Activated naive CD8-positive, alpha-beta T cell (primary cell): ENCODE measurements at regions not wholly inside any gene's neighbourhood (a gene's known extent, or its start where the extent isn't known, plus 50 kb on each side); places are given as distances from the start of the nearest gene placed in this dataset.

Source experiments
- H3K27ac Mint-ChIP-seq: one replicate; pipeline ENCODE4 v1.8.0; 2021; ENCODE audit warnings: mixed read lengths
- H3K27me3 Mint-ChIP-seq: one replicate; pipeline ENCODE4 v1.8.0; 2021; ENCODE audit warnings: mixed read lengths
- H3K36me3 Mint-ChIP-seq: one replicate; pipeline ENCODE4 v1.8.0; 2021; ENCODE audit warnings: mixed read lengths
- H3K4me1 Mint-ChIP-seq: one replicate; pipeline ENCODE4 v1.8.0; 2021; ENCODE audit warnings: low read depth, mixed read lengths
- H3K4me3 Mint-ChIP-seq: one replicate; pipeline ENCODE4 v1.8.0; 2021; ENCODE audit warnings: mild to moderate bottlenecking, mixed read lengths
- H3K9me3 Mint-ChIP-seq: one replicate; pipeline ENCODE4 v1.8.0; 2021; ENCODE audit warnings: low read depth, mixed read lengths

DNA sequence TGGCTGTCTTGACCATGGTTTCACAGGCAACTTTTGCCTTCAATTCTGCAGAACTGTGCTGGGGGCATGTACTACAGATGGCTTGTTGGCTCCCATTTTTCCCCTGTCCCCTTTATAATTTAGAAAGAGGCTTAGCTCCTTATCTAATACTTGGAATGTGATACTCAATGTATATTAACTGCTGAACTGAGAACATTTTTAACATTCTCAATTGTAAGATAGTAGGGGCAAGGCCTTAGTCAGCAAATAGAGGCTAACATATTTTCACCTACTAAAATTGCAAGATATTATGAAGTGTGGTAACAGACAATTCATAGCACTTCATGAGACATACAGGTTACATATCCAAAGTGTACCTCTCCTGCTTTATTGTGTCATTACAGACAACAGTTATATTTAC lies 118.1 kb upstream of the ZNF366 start:
- H3K9me3 Mint-ChIP-seq, result no peaks in the 10 kb centered on the region
- no peaks in the 10 kb centered on the region for H3K4me1 Mint-ChIP-seq
- no peak overlapping the region for H3K27ac Mint-ChIP-seq
- peaks cover 3% of the 10 kb centered on the region for H3K27me3 Mint-ChIP-seq
- H3K36me3 Mint-ChIP-seq, result no peaks in the 10 kb centered on the region
- no peak overlapping the region for H3K4me3 Mint-ChIP-seq

DNA sequence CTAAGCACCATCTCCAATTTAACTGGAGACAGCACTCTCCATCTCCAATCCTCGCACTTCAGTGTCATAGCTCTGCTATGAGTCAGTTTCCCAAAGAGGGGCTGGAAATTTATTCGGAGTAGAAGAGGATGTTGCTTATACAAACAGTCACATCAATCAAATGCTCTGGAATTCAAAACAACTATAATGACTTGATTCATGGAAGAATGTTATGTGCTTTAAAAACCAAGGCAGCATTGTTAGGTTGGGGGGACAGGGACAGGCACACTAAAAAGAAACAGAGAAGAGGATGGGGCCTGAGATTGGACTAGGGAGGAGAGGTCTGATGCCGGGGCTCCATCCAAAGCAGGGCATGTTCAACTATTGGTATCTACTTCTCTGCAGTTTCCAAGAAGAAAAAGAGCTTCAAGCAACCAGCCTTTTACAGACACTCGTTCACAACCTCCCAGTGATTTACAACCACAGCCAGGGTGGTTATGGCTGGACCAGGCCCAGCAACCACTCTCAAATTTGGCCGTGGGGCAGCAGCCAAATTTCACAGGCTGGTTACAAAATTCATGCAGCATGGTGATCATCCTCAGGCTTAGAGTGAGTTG lies 117.5 kb upstream of the ZNF366 start:
- no peak overlapping the region for H3K4me3 Mint-ChIP-seq
- no peak overlapping the region for H3K27ac Mint-ChIP-seq
- no peaks in the 10 kb centered on the region for H3K4me1 Mint-ChIP-seq
- peaks cover 3% of the 10 kb centered on the region for H3K27me3 Mint-ChIP-seq
- no peaks in the 10 kb centered on the region for H3K36me3 Mint-ChIP-seq
- H3K9me3 Mint-ChIP-seq, result no peaks in the 10 kb centered on the region

- Mint-ChIP-seq H3K27ac (no peak overlapping the region), H3K27me3 (peaks cover 3% of the 10 kb centered on the region), H3K4me1 (no peaks in the 10 kb centered on the region), H3K4me3 (no peak overlapping the region), H3K9me3 (no peaks in the 10 kb centered on the region), H3K36me3 (no peaks in the 10 kb centered on the region)
These were observed 116.7 kb upstream of the ZNF366 start for GRCh38 chr5:72623936-72624335.

GRCh38 chr5:72623323-72623722 lies 116.1 kb upstream of the ZNF366 start:
- Mint-ChIP-seq H3K27me3 (peaks cover 3% of the 10 kb centered on the region), H3K27ac (no peak overlapping the region), H3K4me1 (no peaks in the 10 kb centered on the region), H3K36me3 (no peaks in the 10 kb centered on the region), H3K4me3 (no peak overlapping the region), H3K9me3 (no peaks in the 10 kb centered on the region)

- Mint-ChIP-seq H3K27ac (no peak overlapping the region), H3K27me3 (peaks cover 3% of the 10 kb centered on the region), H3K36me3 (no peaks in the 10 kb centered on the region), H3K4me1 (no peaks in the 10 kb centered on the region), H3K9me3 (no peaks in the 10 kb centered on the region), H3K4me3 (no peak overlapping the region)
These were observed 115.1 kb upstream of the ZNF366 start for GRCh38 chr5:72622170-72622760.

DNA sequence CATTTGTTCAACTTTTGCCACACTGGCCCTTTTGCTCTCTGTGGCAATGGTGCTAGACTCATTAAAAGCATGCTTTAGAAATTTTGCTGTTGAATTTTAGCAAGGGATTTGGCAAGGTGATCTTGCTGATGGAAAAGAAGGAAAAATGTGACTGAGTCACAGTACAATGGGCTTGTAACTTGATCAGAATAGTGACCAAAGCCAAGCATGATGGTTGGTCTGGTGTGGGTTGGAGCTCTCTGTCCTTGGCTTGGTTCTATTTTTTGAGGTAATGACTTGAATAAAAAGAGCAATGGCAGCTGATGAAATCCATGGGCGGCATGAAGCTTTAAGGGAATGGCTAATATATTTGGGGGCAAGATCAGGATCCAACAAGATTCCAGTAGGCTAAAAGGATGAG lies 114.4 kb upstream of the ZNF366 start:
- Mint-ChIP-seq H3K36me3 (no peaks in the 10 kb centered on the region), H3K4me3 (no peak overlapping the region), H3K27ac (no peak overlapping the region), H3K4me1 (no peaks in the 10 kb centered on the region), H3K9me3 (no peaks in the 10 kb centered on the region), H3K27me3 (peaks cover 3% of the 10 kb centered on the region)

DNA sequence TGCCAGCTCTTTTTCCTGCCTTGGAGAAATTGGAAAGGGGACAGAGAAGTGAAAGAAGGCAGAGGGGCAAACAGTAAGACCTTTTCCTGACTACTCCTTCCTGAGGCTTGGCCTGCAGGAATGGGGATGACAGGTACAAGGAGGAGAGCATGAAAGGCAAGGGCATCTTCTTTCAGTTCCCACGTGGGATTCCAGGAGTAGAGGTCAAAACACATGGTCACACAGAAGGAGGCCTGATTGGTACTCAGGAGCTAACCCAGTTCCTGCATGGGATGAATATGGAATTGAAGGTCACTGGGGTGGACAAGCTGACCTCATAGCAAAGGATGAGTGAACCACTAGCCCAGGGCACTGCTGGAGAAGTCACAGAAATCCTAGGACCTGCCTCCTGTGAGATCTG lies 112.5 kb upstream of the ZNF366 start:
- H3K36me3 Mint-ChIP-seq, result no peaks in the 10 kb centered on the region
- H3K27me3 Mint-ChIP-seq, result peaks cover 1% of the 10 kb centered on the region
- H3K9me3 Mint-ChIP-seq, result no peaks in the 10 kb centered on the region
- no peaks in the 10 kb centered on the region for H3K4me1 Mint-ChIP-seq
- no peak overlapping the region for H3K27ac Mint-ChIP-seq
- no peak overlapping the region for H3K4me3 Mint-ChIP-seq

GRCh38 chr5:72619251-72619650 lies 112.0 kb upstream of the ZNF366 start:
- H3K9me3 Mint-ChIP-seq, result no peaks in the 10 kb centered on the region
- H3K36me3 Mint-ChIP-seq, result no peaks in the 10 kb centered on the region
- peaks cover 1% of the 10 kb centered on the region for H3K27me3 Mint-ChIP-seq
- no peak overlapping the region for H3K4me3 Mint-ChIP-seq
- no peak overlapping the region for H3K27ac Mint-ChIP-seq
- no peaks in the 10 kb centered on the region for H3K4me1 Mint-ChIP-seq

DNA sequence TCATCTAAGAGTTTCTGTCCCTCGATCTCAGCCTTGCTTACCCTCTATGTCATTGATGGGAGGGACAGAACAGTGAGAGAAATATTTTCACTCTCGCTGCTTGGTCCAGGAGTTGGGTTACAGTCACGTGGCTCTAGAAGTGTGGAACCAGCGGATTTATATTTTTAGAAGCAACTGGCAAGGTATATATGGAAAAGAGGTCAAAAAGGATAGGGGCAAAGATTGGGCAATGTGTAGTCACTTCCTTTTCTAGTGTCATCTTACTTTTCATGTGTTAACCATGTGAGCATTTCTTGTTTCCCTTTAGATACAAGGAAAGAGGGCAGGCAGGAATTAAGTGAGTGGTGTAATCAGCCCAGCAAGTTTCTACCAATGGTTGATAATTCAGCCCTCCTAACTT lies 111.5 kb upstream of the ZNF366 start:
- H3K27me3 Mint-ChIP-seq, result peaks cover 1% of the 10 kb centered on the region
- H3K4me3 Mint-ChIP-seq, result no peak overlapping the region
- no peaks in the 10 kb centered on the region for H3K36me3 Mint-ChIP-seq
- H3K9me3 Mint-ChIP-seq, result no peaks in the 10 kb centered on the region
- no peak overlapping the region for H3K27ac Mint-ChIP-seq
- no peaks in the 10 kb centered on the region for H3K4me1 Mint-ChIP-seq

DNA sequence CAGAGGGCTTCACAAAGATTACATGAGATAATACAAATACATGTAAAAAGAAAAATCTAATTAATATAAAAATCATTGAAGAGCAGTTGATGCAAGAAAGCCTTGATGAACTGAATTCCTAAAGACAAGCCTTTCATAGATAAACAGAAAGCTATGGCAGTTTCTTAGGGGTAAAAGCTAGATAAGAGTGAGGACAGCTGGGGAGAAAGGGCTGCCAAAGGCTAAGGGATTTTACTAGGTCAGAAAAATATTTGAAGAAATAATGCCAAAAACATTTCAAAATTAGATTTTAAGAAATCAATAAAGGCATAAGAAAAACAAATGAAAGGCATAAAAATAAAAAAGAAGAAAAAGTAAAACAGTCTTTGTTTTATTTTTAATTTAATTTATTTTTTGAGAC lies 107.9 kb upstream of the ZNF366 start:
- Mint-ChIP-seq H3K27ac (no peak overlapping the region), H3K36me3 (no peaks in the 10 kb centered on the region), H3K4me1 (peaks cover 4% of the 10 kb centered on the region), H3K4me3 (no peak overlapping the region), H3K27me3 (peaks cover 7% of the 10 kb centered on the region), H3K9me3 (no peaks in the 10 kb centered on the region)

GRCh38 chr5:72613515-72613914 lies 106.3 kb upstream of the ZNF366 start:
- Mint-ChIP-seq H3K27ac (no peak overlapping the region), H3K27me3 (peaks cover 7% of the 10 kb centered on the region), H3K9me3 (no peaks in the 10 kb centered on the region), H3K4me3 (no peak overlapping the region), H3K4me1 (peaks cover 4% of the 10 kb centered on the region), H3K36me3 (no peaks in the 10 kb centered on the region)

DNA sequence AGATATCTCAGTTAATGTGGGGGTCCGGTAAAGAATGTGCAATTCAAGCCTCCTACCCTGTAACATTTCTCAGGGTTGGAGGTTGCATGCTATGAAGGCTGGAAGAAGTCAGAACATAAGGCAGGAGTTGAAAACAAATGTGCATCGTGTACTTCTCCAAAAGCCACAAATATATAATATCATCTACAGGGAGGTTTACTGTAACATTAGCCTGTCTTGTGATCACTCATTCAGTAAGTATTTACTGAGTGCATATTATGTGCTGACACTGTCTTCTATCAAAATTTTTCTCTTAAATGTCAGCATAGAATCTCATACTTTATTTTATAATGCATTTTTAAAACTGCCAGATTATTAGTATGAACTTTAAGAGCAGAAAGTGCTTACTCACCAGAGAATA lies 105.6 kb upstream of the ZNF366 start:
- H3K4me3 Mint-ChIP-seq, result no peak overlapping the region
- no peaks in the 10 kb centered on the region for H3K36me3 Mint-ChIP-seq

GRCh38 chr5:72611118-72611730 lies 104.0 kb upstream of the ZNF366 start:
- H3K27ac Mint-ChIP-seq, result no peak overlapping the region
- H3K4me1 Mint-ChIP-seq, result peaks cover 4% of the 10 kb centered on the region
- peaks cover 9% of the 10 kb centered on the region for H3K27me3 Mint-ChIP-seq
- no peaks in the 10 kb centered on the region for H3K9me3 Mint-ChIP-seq
- no peak overlapping the region for H3K4me3 Mint-ChIP-seq
- H3K36me3 Mint-ChIP-seq, result no peaks in the 10 kb centered on the region

More for the DNA sequence above, 105.6 kb upstream of the ZNF366 start:
- Mint-ChIP-seq H3K27me3 (peaks cover 7% of the 10 kb centered on the region), H3K4me1 (peaks cover 4% of the 10 kb centered on the region), H3K9me3 (no peaks in the 10 kb centered on the region), H3K27ac (no peak overlapping the region)

DNA sequence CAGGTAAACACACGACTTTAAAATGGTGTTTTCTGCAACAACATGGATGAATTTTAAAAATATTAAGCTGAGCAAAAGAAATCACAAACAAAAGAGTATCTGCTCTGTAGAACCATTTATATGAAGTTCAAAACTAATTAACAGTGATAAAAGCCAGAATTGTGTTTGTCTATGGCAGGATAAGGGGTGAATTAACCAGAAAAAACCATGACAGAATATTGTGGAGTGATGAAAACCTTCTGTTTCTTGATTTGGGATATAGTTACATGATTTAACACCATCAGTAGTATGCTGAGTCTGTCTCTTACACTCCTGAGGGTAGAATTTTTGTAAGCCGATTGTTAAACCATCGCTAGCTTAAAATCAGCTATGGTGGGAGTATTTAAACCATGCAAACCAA lies 101.7 kb upstream of the ZNF366 start:
- no peak overlapping the region for H3K27ac Mint-ChIP-seq

GRCh38 chr5:72608297-72608696 lies 101.1 kb upstream of the ZNF366 start:
- Mint-ChIP-seq H3K36me3 (no peaks in the 10 kb centered on the region), H3K4me1 (peaks cover 4% of the 10 kb centered on the region), H3K27me3 (peaks cover 10% of the 10 kb centered on the region), H3K9me3 (no peaks in the 10 kb centered on the region), H3K27ac (no peak overlapping the region), H3K4me3 (no peak overlapping the region)

More for the DNA sequence above, 101.7 kb upstream of the ZNF366 start:
- peaks cover 10% of the 10 kb centered on the region for H3K27me3 Mint-ChIP-seq
- peaks cover 4% of the 10 kb centered on the region for H3K4me1 Mint-ChIP-seq
- no peak overlapping the region for H3K4me3 Mint-ChIP-seq
- H3K36me3 Mint-ChIP-seq, result no peaks in the 10 kb centered on the region
- H3K9me3 Mint-ChIP-seq, result no peaks in the 10 kb centered on the region

DNA sequence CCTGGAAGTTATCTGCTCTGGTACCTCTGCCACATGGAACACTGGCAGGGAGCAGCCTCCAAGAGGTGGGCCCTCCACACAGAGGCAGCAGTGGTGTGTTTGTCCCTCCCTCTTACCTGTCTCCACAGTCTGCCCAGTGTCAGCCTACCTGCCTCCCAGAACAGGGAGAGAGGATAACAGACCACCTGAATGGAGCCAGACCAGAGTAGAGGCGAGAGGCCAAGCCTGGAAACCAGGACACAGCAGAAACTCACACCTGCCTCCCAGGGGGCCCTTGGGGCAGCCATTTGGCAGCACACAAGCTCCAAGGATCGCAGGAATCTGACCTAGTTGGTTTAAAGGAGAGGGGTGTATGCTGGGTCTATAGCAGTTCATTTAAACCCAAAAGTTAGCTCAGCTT lies 100.2 kb upstream of the ZNF366 start:
- Mint-ChIP-seq H3K9me3 (no peaks in the 10 kb centered on the region), H3K4me1 (peaks cover 4% of the 10 kb centered on the region), H3K36me3 (no peaks in the 10 kb centered on the region), H3K27ac (no peak overlapping the region), H3K4me3 (no peak overlapping the region), H3K27me3 (peaks cover 10% of the 10 kb centered on the region)
